ENCODE measurements at regions not wholly inside any gene's neighbourhood (a gene's known extent, or its start where the extent isn't known, plus 50 kb on each side); places are given as distances from the start of the nearest gene placed in this dataset.

DNA sequence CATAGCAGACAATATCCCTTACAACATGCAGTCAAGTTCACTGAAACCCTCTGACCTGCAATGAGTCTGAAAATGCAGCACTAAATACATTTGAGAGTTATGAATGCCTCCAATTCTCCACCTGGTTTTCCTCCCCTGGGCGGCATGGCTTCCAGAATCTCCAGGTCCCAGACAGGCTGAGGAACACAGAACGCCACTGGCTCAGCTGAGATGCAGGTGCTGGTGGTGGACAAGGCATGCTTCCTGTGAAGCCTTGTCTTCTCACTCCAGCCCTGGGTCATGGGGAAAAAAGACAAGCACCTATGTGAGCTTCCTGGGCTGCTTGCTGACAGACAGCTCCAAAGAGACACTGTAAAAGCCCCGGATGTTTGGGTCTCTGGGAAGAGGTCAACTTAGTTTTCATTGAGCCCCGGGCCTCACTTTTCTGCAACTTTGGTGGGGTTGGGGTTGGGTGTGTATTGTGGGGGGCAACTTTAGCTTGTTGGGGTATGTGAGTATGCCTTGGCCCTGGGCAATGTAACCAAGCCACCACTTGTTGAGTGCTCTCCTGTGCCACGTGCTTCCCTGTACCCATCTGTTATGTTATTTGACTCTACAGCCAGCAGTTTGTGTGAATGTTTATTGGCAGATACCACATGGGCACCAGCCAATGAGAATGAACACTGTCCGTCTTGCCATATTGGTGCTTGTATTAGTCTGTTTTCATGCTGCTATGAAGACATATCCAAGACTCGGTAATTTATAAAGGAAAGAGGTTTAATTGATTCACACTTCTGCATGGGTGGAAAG, 127.8 kb downstream of the EMX2 start:
- DNase-seq (ENCODE audit: low read depth, low spot score), result no peak
- TF ChIP-seq CTCF (IDR thresholded peaks at IDR 0.05; ENCODE audit: insufficient read depth, low read length, missing control alignments), result no peak
- ChIA-PET POLR2A (no interaction called here), CTCF (no interaction called here)
- no peak overlapping the region for H3K4me3 ChIP-seq (ENCODE audit: low read depth, low read length)

GRCh38 chr10:117673230-117674010, 130.9 kb downstream of the EMX2 start:
- TF ChIP-seq CTCF (IDR thresholded peaks at IDR 0.05; ENCODE audit: insufficient read depth, low read length, missing control alignments), result no peak
- CTCF ChIA-PET, result no interaction called here
- POLR2A ChIA-PET, result no interaction called here
- H3K4me3 ChIP-seq (ENCODE audit: low read depth, low read length), result no peak overlapping the region
- DNase-seq (ENCODE audit: low read depth, low spot score), result no peak

DNA sequence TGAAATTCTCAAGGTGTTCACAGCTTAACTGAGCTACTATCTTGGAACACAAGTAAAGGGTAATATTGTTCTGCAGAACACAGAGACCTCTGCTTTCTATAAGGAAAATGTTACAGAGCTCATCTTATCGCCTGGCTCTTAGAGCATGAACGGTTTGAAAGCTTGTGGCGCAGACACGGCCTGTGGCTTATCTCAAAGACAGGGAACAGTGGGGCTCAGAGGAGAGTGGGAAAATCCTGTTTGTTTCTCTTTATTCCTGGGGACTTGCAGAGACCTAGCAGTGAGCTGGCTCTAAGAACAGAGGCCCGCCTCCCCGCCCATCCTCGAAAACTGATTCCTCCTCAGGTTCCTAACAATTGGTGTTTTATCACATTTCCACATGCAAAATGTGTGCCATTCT, 131.7 kb downstream of the EMX2 start:
- no peak overlapping the region for H3K4me3 ChIP-seq (ENCODE audit: low read depth, low read length)
- POLR2A ChIA-PET, result no interaction called here
- no peak for DNase-seq (ENCODE audit: low read depth, low spot score)
- TF ChIP-seq CTCF (IDR thresholded peaks at IDR 0.05; ENCODE audit: insufficient read depth, low read length, missing control alignments), result no peak
- CTCF ChIA-PET, result interaction anchor here (0.5 kb wide), 1 partner anchor 123 kb away, joined by 3 read pairs; no protein-coding TSS in a partner anchor

- ChIA-PET POLR2A (no interaction called here), CTCF (interaction anchor here (0.5 to 0.7 kb wide), 2 partner anchors 124 to 1224 kb away, joined by 3 read pairs; no protein-coding TSS in a partner anchor)
- TF ChIP-seq CTCF (IDR thresholded peaks at IDR 0.05; ENCODE audit: insufficient read depth, low read length, missing control alignments), result no peak
- H3K4me3 ChIP-seq (ENCODE audit: low read depth, low read length), result no peak overlapping the region
- DNase-seq (ENCODE audit: low read depth, low spot score), result no peak
These were observed 132.1 kb downstream of the EMX2 start for GRCh38 chr10:117674646-117675045.

DNA sequence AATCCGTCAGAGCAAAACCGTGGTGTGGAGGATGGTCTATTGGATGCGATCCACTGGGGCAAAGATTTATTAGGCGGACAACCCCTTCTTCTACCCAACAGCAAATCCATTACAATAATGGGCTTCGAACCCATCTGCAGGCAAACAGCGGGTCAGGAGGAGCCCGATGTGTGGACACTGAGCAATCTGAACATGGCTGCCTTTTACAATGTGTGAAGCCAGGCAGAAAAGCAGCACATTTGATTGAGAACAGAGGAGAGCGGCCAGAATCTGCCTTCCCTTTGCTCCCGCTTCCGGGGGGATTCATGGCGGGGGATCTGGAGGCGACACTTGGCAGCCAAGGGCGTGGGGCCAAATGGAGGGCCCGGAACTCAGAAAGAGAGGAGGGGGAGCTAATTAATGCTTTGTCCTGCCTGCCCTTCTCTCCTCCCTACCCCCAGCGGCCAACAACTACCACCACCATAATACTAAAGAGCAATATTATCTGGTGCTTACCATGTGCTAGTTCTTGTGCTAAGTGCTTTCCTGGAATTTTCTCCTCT, 133.0 kb downstream of the EMX2 start:
- ChIA-PET POLR2A (no interaction called here), CTCF (no interaction called here)
- DNase-seq (ENCODE audit: low read depth, low spot score), result no peak
- no peak overlapping the region for H3K4me3 ChIP-seq (ENCODE audit: low read depth, low read length)
- no peak for TF ChIP-seq CTCF (IDR thresholded peaks at IDR 0.05; ENCODE audit: insufficient read depth, low read length, missing control alignments)

DNA sequence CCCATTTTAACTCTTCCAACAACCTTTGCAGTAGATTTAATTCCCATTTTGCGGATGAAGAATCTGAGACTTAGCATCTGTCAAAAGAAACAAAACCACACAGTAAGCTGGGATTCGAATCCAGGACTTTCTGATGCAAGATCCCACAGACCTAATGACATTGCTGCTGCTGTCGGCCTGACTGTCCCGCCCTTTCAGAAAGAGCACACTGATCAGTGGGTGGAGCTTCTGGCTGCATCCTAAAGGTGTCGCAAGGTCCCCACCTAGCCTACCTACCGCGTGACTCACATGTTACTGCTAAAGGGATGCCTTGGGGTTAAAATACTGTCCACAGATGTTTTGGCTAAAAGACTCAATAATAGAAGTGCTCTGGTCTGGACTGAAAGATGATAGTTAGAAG, 134.7 kb downstream of the EMX2 start:
- no peak for TF ChIP-seq CTCF (IDR thresholded peaks at IDR 0.05; ENCODE audit: insufficient read depth, low read length, missing control alignments)
- no peak for DNase-seq (ENCODE audit: low read depth, low spot score)
- POLR2A ChIA-PET, result no interaction called here
- H3K4me3 ChIP-seq (ENCODE audit: low read depth, low read length), result no peak overlapping the region
- CTCF ChIA-PET, result interaction anchor here (1.0 to 1.5 kb wide), 2 partner anchors 16 to 18 kb away, joined by 3 read pairs; no protein-coding TSS in a partner anchor

Measured in AG04449 (cell line).